NCI-H128 (cell line): ENCODE measurements at regions not wholly inside any gene's neighbourhood (a gene's known extent, or its start where the extent isn't known, plus 50 kb on each side); places are given as distances from the start of the nearest gene placed in this dataset.
"Not testable (repeated sequence)": the region's sequence is repeated elsewhere in the genome, so short reads cannot be mapped to it uniquely, and the experiment has no call there.

Experiments
- DNase-seq: peaks from one replicate; lab custom pipeline; 2025; ENCODE audit not compliant: unreplicated experiment; lab: John Stamatoyannopoulos, UW

- DNase-seq: no peak
These were observed 230.0 kb upstream of the EGLN3 start for GRCh38 chr14:34180869-34181268.

GRCh38 chr14:34180434-34180833, 229.6 kb upstream of the EGLN3 start:
- DNase-seq: no peak

- no peak for DNase-seq
These were observed 228.9 kb upstream of the EGLN3 start for GRCh38 chr14:34179727-34180126.

GRCh38 chr14:34177466-34177865, 226.6 kb upstream of the EGLN3 start:
- no peak for DNase-seq

GRCh38 chr14:34175574-34175973, 224.7 kb upstream of the EGLN3 start:
- DNase-seq: no peak

GRCh38 chr14:34174973-34175372, 224.1 kb upstream of the EGLN3 start:
- DNase-seq: no peak

GRCh38 chr14:34173916-34174315, 223.0 kb upstream of the EGLN3 start:
- DNase-seq: no peak

- DNase-seq: no peak
These were observed 221.9 kb upstream of the EGLN3 start for GRCh38 chr14:34172550-34173368.

- DNase-seq: no peak
These were observed 221.2 kb upstream of the EGLN3 start for GRCh38 chr14:34172173-34172451.

- DNase-seq: no peak
These were observed 220.7 kb upstream of the EGLN3 start for GRCh38 chr14:34171431-34172172.

- no peak for DNase-seq
These were observed 220.0 kb upstream of the EGLN3 start for GRCh38 chr14:34170882-34171281.

GRCh38 chr14:34169561-34169960, 218.7 kb upstream of the EGLN3 start:
- no peak for DNase-seq

GRCh38 chr14:34168656-34169055, 217.8 kb upstream of the EGLN3 start:
- no peak for DNase-seq

GRCh38 chr14:34165847-34166350, 215.0 kb upstream of the EGLN3 start:
- DNase-seq: no peak

- no peak for DNase-seq
These were observed 213.4 kb upstream of the EGLN3 start for GRCh38 chr14:34164162-34164864.

- DNase-seq: no peak
These were observed 210.6 kb upstream of the EGLN3 start for GRCh38 chr14:34161351-34162082.

GRCh38 chr14:34160619-34161018, 209.7 kb upstream of the EGLN3 start:
- DNase-seq: no peak

- DNase-seq: no peak
These were observed 206.8 kb upstream of the EGLN3 start for GRCh38 chr14:34157651-34158050.

GRCh38 chr14:34147461-34147860, 196.6 kb upstream of the EGLN3 start:
- no peak for DNase-seq

GRCh38 chr14:34140127-34140526, 189.3 kb upstream of the EGLN3 start:
- DNase-seq: not testable (repeated sequence)
